ENCODE measurements at regions not wholly inside any gene's neighbourhood (a gene's known extent, or its start where the extent isn't known, plus 50 kb on each side); places are given as distances from the start of the nearest gene placed in this dataset.
"Not testable (repeated sequence)": the region's sequence is repeated elsewhere in the genome, so short reads cannot be mapped to it uniquely, and the experiment has no call there.

DNA sequence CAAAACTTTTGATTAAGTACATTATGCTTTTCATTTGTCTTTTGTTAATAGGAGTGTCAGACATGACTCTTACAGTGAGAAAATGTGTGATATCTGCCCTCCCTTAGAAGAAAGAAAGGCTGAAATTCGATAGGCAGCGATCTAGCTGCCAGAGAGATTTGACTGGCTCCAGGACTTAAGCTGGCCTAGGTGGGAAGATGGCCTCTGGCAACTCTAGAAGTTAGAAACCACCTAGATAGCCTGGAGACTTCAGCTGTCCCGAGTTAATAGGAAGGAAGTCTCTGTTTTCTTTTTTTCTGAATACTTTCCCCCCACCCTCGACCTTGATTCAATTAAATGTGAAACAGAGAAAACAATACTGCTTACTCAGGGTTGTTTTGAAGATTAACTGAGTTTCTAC lies 1194.7 kb upstream of the CRIM1 start:
- DNase-seq (ENCODE audit: low read depth in 2 of 2), result no peak

DNA sequence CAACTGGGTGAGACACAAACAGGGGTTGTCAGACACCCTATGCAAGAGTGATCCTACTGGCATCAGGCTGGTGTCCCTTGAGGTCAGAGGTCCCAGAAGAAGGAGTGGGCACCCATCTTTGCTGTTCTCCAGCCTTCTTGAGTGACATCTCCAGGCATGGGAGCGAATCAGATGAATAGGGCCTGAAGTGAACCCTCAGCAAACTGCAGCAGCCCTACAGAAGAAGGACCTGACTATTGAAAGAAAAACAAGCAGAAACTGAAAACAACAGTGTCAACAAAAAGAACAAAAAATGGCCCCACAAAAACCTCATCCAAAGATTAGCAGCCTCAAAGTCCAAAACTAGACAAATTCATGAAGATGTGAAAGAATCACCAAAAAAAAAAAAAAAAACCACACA lies 1229.7 kb upstream of the CRIM1 start:
- no peak for DNase-seq (ENCODE audit: low read depth in 2 of 2)

DNA sequence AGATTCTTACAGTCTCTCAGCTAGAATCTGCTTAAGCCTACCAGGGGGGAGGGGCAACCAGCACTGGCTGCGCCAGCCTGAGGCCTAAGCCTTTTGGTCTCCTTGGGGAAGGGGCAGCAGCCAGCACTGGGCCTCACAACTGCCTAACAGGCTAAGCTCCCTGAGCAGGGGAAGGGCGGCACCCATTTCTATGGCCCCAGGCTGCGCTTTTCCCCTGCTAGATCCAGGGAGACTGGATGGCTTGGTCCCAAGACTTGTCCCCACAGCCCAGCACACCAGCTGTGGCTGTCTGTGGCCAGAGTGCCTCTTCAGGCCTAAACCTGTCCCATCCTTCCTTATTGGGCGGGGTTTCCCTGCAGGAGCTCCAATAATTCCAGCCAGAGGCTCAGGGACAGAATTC lies 1230.3 kb upstream of the CRIM1 start:
- DNase-seq (ENCODE audit: low read depth in 2 of 2), result no peak

DNA sequence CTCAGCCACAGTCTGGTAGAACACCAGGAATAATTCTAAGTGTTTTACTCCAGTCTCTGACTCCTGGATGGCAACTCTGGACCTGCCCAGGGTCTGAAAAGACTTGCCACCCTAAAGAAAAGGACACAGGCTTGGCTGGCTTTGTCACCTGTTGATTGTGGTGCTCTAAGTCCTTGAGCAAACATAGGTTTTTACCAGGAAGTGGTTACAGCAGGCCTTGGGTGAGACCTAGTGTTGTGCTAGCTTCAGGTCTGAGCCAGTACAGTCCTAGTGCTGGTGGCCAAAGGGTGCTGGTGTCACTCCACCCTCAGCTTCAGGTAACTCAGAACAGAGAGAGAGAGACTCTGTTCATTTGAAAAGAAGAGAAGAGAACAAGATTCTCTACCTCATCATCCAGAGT lies 1239.4 kb upstream of the CRIM1 start:
- DNase-seq (ENCODE audit: low read depth in 2 of 2), result no peak

DNA sequence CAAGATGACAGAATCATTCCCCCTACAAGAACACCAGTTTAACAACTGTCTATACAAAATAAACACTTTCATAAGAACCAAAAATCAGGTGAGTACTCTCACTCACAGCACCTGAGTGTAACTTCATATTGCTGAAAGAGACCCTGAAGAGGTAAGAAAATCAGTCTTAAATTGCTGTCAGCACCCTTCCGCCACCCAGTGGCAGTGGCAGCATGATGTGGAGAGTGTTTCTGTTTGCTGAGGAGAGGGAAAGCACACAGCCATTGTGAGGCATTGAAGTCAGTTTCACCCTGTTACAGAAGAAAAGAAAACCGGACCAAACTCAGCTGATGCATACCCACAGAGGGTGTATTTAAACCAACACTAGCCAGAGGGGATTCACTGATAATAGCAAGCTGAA lies 1240.8 kb upstream of the CRIM1 start:
- no peak for DNase-seq (ENCODE audit: low read depth in 2 of 2)

DNA sequence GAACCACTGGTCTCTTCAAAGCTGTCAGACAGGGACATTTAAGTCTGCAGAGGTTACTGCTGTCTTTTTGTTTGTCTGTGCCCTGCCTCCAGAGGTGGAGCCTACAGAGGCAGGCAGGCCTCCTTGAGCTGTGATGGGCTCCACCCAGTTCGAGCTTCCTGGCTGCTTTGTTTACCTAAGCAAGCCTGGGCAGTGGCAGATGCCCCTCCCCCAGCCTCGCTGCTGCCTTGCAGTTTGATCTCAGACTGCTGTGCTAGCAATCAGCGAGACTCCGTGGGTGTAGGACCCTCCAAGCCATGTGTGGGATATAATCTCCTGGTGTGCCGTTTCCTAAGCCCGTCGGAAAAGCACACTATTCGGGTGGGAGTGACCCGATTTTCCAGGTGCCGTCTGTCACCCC lies 1243.2 kb upstream of the CRIM1 start:
- DNase-seq (ENCODE audit: low read depth in 2 of 2), result not testable (repeated sequence)

DNA sequence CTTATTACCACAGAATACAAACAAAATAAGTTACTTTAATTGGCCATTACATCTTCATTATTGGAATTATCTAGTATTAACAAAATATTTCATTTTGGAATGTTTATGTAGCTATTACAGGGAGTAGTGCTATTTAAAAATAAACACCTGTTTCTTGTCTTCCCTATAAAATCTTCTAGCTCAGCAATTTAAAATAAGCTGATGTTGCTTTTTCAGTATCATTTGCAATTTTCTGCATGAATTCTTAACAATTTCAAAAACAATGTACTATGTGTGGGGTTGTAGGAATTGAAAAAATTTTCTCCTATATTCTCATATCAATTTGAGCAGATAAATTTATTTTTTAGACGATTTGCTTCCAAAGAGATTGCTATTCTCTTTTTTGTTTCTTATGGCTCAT lies 1251.3 kb upstream of the CRIM1 start:
- DNase-seq (ENCODE audit: low read depth in 2 of 2), result no peak

DNA sequence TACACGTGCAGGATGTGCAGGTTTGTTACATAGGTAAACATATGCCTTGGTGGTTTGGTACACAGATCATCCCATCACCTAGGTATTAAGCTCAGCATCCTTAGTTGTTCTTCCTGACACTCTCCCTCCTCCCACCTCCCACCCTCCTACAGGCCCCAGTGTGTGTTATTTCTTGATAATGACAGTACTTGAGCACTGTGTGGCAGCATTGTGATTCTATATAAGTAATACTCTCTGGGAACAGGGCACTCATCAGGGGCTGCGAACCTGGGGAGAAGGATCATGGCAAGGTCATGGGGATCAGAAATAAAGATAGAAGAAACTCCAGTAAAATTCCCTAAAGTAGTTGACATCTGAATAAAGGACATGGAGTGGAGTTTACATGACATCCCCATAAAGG lies 1256.2 kb upstream of the CRIM1 start:
- DNase-seq (ENCODE audit: low read depth in 2 of 2), result no peak

DNA sequence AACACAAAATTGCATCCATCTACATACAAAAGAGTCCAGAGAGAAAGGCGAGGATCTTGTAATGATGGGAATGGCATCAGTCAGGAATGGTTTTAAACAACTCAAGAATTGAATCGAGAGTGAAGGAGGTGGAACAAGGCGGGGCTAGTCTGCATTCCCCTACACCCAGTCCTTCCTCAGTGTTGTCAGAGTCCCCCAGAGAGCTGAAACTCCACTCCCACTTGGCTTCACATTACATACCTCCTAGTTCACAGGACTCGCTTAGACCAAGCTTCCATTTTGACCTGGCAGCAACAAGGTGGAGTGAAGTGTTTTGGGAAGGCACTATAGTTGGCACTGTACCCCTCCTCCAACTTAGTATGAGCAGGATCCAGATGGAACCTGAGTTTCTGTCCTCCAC lies 1273.5 kb upstream of the CRIM1 start:
- DNase-seq (ENCODE audit: low read depth in 2 of 2), result no peak

DNA sequence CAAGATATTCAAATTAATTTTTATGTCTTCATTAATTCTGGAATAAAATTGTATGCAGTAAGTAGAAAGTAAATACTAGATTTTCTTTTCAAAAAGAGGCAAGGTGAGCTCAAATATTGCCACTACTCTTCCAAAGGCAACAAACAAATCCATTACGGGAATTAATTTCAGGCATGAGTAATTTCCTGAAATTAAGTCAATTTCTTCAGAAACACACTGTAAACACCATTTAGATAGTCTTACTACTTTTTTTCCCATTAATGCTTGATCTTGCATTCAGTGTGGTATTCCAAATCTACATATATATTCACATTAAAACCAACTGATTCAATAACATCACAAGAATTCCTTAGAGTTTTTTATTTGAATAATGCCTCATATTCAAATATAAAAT lies 1274.0 kb upstream of the CRIM1 start:
- DNase-seq (ENCODE audit: low read depth in 2 of 2), result no peak

DNA sequence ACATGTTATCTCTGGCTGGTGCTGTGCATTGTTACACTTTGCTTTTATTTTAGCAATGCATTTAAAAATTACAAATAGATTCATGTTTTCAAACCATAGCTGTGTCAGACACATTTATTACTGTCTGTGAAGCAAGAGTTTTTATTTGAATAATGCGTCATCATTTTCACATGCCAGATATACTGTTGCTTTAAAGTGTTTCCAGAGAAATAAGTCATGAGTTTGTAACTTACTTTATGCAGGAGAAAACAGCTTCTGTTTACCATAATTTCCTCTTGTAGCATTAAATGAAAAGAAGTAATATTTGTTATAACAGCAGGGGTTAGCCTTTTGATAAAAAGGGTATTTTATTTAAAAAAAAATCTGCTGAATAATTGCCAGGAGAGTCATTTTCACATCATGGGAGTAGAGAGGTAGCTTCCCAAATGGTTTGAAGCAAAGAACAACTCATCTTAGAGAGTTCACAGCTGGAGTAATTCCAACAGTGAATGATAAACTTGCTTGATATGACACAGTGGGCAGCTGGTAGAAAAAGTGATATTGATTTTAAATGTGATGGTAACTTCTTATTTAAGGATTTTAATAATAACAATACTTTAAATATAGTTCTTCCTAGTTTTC lies 1274.5 kb upstream of the CRIM1 start:
- no peak for DNase-seq (ENCODE audit: low read depth in 2 of 2)

DNA sequence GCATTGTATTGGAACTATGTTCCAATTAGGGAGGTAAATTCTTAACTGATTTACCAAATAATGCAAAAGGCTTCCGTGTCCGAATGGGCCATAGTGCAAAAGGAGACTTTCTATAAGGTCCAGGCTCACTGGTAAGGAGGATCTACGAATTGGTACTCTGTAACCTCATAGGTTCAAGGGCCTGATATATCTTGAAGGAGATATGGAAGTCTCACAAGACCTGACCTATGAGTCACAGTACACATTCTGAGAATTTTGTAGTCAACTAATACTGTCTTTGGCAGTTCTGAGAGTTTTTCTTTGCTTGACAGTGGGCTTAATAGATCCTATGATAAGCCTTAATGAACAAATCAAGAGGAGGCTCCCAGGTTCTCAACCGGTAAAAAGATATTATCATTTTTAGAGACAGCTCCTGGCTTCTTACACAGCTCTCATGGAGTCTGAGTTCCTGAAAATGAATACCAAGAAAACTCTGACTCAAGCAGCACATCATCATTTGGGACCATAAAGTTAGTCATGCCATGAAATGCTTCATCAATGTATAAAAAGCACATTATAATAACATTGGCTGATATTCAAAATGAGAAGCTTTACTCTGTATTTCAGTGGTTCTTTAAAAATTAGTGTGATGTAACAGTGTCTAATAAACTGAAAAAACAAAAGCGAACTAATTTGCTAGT lies 1275.2 kb upstream of the CRIM1 start:
- DNase-seq (ENCODE audit: low read depth in 2 of 2), result no peak

DNA sequence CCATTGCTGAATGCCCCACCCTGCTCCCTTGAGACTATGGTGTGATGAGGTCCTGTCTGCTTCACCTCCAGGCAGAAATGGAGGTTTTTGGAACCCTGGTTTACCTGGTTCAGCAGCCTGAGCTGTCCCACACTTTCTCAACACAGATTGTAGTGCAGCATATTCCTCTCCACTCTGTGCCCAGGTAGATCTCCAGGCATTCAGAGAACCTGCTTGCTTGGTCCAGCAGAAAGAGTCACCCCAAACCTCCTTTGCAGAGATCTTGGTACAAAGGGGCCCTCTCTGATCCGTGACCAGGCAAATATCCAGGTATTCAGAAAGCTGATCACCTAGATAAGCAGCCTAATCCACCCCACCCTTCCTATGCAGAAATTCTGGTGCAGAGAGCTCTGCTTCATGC lies 1288.2 kb upstream of the CRIM1 start:
- DNase-seq (ENCODE audit: low read depth in 2 of 2), result no peak

DNA sequence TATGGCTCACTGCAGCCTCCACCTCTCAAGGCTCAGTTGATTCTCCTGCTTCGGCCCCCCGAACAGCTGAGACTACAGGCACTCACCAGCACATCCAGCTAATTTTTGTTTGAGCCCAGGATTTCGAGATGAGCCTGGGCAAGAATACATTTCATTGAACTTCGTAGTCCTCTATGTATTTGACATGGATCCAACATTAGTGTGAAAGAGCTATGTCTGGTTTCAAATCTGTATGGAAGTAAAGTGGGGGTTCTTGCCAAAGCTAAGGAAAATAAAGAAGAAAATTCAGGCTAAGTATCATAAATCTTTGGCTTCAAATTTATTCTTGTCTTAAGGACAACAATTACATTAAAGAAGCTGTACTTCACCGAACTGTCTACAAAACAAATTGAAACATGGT lies 1291.7 kb upstream of the CRIM1 start:
- DNase-seq (ENCODE audit: low read depth in 2 of 2), result no peak

DNA sequence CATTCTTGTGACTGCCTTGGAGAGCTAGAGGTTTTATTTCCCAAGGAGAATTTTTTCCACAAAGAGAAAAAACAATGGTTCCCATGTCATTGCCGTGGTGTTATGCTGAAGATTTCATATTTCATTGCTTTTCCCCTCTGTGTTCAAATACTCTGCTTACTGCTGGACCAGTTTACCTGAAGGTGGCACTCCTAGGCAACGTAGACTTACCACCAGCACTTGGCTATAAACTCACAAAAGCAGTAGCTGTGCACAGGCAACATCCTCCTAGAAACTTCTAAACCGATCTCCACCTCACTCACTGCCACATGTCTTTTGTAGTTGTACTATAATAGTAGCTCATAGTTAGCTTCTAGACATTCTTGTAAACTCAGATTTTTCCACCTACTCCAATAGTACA lies 1319.7 kb upstream of the CRIM1 start:
- DNase-seq (ENCODE audit: low read depth in 2 of 2), result no peak

DNA sequence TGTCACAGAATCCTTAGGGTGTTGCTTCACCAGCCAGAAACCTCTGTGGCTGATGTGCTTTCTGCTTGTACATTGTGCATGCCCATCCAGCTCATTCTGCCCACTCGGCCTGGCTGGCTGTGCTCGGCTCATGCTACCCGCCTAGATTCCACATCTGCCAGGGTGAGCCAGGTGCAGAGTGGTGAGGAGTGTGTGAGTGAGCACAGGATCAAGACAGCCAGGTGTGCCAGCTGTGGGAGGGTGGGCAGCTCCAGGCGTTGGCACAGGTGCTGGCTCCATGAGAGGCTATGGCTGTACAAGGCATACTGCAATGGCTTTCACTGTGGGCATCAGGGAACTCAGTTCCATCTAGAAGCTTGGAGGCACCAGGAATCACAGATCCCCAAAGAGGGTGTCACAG lies 1321.8 kb upstream of the CRIM1 start:
- DNase-seq (ENCODE audit: low read depth in 2 of 2), result no peak

DNA sequence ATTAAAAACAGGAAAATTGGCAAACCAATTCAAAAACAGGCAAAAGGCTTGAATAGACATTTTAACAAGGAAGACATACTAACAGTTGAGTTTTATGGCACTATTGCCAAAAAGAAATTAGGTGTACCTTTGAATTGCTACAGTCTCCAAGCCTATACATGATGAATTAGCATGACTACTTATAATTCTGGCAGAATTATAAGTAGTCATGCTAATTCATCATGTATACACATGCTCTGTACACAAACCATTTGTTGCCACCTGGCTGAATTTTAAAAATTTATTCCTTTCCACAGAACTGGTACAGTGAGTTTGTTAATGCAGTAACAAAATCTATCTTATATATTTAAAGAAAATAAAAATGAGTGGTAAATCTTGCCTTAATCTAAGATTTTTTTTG lies 1332.0 kb upstream of the CRIM1 start:
- DNase-seq (ENCODE audit: low read depth in 2 of 2), result no peak

DNA sequence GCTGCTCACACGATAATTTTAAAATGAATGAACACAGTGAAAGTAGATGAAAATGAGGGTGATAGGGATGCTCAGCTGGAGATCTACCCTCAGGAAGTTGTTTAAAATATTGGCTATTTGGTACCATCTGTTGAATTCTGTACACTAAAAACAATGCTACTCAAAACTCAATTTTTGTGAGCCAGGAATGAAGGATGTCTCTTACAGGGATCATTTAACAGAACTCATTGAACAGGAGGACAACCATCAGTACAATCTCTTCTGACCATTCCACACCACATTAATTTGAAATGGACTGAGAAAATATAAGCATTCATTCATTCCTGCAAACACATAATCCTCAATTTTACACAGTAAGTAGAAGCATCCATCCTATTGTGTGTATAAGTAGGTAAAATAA lies 1355.1 kb upstream of the CRIM1 start:
- no peak for DNase-seq (ENCODE audit: low read depth in 2 of 2)

DNA sequence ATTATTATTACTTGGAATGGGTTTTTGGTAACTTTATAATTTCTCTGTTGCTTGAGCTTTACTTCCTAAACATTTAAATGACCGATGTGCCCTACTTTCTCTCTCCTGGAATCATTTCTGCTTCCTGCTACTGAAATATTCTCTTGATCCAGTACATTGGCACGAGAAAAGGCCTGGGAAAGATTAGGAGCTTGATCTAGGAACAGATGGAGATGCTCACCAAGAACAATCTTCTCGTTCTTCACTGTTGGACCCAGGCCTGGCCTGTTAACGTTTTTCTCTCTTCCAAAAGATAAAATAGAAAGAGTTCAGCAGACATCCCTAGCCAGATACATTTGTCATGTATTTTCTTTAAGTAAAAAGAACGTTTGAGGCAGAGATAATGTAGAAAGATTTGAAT lies 1356.8 kb upstream of the CRIM1 start:
- DNase-seq (ENCODE audit: low read depth in 2 of 2), result no peak

DNA sequence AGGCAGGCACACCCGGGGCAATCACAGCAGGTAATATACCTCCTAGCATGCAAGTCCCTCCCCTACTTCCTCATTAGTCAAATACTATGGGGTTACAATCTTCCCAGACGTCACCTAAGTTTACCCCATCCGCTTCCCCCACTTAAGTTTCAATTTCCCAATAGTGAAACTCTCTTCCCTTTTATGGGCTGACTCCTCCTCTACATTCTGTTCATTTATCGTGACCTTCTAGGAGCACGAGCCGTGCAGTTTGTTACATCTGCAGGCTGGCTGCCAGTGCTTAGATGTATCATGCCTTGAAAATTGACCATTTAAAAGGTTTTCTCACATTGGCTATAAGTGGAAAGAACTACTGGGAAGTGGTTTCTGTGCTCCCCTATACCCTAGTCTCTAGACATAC lies 1357.8 kb upstream of the CRIM1 start:
- DNase-seq (ENCODE audit: low read depth in 2 of 2), result no peak

DNA sequence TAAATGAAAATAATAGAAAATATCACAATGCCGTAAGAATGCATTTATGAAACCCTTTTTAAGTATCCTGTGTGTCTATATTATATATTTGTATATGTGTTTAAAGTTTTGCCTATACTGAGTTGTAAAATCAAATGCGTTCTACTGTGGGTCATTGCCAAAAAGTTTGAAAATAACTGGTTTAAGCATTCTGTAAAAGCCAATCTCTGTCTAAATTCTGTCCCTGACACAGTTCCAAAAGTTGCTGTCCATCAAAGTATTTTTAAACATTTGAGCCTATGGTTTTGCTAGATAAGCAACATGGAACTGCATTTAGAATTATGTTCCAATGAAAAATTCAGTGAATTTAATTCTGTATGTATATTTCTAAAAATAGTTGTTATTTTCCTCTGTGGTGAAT lies 1360.4 kb upstream of the CRIM1 start:
- DNase-seq (ENCODE audit: low read depth in 2 of 2), result no peak

DNA sequence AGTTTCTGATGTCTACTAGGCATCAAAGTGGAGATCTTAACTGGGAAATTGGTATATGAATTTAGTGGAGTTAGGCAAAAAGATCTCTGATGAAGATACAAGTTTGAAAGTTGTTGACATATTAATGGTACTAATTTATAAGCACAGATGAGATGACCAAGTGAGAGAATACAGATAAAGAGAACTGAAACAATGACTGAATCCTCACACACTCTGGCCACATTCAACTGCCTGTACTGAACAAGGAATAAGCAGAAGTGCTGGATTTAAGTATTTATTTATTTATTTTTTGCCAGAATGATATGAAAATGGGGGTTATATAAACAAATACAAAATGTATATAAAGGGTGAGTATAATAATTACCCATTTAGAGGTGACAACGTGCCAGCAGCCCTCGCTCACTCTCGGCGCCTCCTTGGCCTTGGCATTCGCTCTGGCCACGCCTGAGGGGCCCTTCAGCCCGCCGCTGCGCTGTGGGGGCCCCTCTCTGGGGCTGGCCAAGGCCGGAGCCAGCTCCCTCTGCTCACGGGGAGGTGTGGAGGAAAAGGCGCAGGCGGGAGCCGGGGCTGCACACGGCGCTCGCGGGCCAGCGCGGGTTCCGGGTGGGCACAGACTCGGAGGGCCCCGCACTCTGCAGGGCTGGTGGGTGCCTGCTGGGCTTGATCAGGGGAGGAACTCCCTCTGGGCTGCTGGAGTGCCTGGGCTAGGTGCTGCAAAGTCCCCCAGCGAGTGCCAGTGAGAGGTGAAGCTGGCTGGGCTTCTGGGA lies 1363.9 kb upstream of the CRIM1 start:
- no peak for DNase-seq (ENCODE audit: low read depth in 2 of 2)

DNA sequence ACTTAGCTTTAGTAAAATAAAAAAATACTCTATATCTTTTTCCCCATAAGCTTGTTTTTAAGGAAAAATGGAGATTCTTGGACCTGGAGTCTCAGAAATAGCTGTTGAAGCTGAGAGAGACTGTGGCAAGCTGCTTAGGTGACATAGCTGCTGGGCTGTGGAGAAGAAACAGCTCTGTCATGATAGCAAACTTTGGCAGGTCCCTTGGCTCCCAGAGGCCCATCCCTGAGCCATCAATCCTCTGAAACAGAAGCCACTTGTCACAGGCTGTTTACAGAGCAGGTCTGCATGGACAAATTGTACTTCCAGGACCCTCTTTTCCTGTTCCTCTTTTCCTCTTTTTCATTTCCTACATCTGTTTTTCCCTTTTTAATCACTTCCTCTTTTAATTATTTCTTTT lies 1370.1 kb upstream of the CRIM1 start:
- DNase-seq (ENCODE audit: low read depth in 2 of 2), result no peak

All from stimulated activated CD4-positive, alpha-beta T cell treated with anti-CD3 and anti-CD28 coated beads, Interleukin-1b, Interleukin-23, amount 100 ng/mL, for 1 hour (primary cell).